Cardiac fibroblast (primary cell): ENCODE measurements at regions not wholly inside any gene's neighbourhood (a gene's known extent, or its start where the extent isn't known, plus 50 kb on each side); places are given as distances from the start of the nearest gene placed in this dataset.
"Not testable (repeated sequence)": the region's sequence is repeated elsewhere in the genome, so short reads cannot be mapped to it uniquely, and the experiment has no call there.

Experiments used
- DNase-seq, 2 donors: peaks; one replicate each; pipeline versions ENCODE4 v3.0.0 to v3.0.0-alpha.2; 2010; ENCODE audit warnings: low read depth in 2 of 2
- H3K4me3 ChIP-seq, 2 donors: replicated peaks in 1 of 2; 1 replicate in 1 of 2; 2 replicates in 1 of 2; pipeline ENCODE4 v1.5.1; 2011; ENCODE audit warnings: low read depth in 2 of 2, low read length in 2 of 2, mild to moderate bottlenecking in 2 of 2, moderate library complexity in 1 of 2
- TF ChIP-seq, protein P1 (sequence below): IDR thresholded peaks from one replicate; pipeline ENCODE4 v1.5.1; 2011; ENCODE audit warnings: low read depth, mild to moderate bottlenecking, low read length, inconsistent platforms

DNA sequence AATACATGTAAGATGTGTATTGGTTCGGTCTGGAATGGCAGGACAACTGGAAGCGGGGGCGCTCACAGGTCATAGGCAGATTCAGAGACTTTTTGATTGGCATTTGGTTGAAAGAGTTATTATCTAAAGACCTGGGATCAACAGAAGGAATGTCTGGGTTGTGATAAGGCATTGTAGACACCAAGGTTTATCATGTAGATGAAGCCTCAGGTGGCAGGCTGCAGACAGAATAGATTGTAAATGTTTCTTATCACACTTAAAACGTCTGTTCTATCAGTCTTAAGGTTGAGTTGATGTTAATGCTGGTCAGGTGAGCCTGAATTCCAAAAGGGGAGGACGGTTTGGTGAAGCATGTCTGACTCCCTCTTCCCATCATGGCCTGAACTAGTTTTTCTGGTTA lies 295.9 kb upstream of the PROK2 start:
- no peak overlapping the region for H3K4me3 ChIP-seq
- DNase-seq = no peak
- TF ChIP-seq, protein P1, sequence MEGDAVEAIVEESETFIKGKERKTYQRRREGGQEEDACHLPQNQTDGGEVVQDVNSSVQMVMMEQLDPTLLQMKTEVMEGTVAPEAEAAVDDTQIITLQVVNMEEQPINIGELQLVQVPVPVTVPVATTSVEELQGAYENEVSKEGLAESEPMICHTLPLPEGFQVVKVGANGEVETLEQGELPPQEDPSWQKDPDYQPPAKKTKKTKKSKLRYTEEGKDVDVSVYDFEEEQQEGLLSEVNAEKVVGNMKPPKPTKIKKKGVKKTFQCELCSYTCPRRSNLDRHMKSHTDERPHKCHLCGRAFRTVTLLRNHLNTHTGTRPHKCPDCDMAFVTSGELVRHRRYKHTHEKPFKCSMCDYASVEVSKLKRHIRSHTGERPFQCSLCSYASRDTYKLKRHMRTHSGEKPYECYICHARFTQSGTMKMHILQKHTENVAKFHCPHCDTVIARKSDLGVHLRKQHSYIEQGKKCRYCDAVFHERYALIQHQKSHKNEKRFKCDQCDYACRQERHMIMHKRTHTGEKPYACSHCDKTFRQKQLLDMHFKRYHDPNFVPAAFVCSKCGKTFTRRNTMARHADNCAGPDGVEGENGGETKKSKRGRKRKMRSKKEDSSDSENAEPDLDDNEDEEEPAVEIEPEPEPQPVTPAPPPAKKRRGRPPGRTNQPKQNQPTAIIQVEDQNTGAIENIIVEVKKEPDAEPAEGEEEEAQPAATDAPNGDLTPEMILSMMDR = no peak

DNA sequence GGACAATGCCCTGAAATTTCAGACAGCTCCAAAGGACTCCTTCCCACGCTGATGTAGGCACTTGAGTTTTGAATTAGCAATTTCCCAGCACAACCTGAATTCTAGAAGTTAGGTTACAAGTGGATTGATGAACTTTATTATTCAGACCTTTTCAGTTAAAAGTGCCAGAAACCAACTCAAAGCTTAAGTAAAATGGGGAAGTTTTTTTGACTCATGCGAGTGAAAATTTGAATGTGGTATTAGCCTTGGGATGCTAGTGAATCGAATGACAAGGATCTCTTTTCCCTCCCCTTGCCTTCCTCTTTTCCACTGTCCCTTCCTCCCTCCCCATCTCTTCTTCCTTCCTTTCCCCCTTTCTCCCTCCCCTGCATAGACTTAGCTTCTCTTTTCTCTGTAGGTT lies 295.1 kb upstream of the PROK2 start:
- no peak for DNase-seq
- TF ChIP-seq, protein P1 = no peak
- no peak overlapping the region for H3K4me3 ChIP-seq

DNA sequence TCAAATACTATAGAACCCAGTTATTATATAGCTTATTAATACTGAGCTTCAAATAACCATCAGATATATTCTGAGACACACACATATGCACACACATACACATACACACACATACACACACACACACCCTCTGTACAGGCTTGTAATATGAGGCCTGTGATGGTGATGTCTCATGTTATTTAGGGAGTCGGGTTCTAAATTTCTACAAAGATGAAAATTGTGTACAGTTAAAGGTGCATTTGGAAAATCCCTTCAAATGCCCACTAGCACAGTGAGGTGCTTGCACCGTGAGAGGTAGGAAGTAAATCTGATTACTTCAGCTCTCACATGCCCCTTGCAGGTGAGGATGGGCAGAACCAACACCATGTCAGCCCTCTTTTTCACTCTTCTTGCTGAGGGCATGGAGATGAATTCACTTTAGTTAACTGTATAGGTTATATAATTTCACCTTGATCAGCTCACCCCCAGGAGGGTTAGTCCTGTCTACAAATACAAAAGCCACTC lies 294.5 kb upstream of the PROK2 start:
- H3K4me3 ChIP-seq = no peak overlapping the region
- DNase-seq = no peak
- TF ChIP-seq, protein P1 = no peak

DNA sequence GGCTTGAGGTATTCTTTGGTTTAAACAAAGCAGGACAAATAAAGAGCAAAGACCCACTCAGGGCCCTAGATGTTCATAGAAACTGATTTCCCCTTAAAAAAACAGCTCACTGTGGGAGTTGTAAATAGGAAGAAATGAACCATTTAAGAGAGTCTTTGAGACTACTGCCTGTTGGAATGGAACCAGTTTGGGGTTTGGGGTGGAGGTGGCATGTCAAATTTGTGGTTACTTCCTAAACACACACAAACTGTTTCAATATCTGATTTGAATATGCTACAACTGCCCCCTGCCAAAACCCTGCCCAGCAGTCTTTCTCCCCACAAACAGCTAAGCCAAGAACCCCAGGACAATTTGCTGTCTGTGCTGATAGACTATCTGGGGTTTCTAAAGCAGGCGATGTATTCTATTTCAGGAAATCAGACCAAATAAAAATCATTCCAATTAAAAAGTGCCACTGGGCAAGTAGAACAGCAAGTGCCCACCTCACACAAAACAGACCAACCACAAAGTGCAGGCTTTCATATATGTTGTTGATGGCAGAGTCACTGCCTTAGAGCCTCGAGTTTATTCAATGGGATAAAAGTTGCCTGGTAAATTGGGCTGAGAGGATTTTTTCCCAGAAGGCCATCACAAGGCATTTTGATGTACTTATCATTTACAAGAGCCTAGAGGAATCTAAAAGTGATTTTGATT lies 293.9 kb upstream of the PROK2 start:
- H3K4me3 ChIP-seq = no peak overlapping the region
- DNase-seq = peak in 1 of 2 donors; percentile 14
- TF ChIP-seq, protein P1 = no peak

DNA sequence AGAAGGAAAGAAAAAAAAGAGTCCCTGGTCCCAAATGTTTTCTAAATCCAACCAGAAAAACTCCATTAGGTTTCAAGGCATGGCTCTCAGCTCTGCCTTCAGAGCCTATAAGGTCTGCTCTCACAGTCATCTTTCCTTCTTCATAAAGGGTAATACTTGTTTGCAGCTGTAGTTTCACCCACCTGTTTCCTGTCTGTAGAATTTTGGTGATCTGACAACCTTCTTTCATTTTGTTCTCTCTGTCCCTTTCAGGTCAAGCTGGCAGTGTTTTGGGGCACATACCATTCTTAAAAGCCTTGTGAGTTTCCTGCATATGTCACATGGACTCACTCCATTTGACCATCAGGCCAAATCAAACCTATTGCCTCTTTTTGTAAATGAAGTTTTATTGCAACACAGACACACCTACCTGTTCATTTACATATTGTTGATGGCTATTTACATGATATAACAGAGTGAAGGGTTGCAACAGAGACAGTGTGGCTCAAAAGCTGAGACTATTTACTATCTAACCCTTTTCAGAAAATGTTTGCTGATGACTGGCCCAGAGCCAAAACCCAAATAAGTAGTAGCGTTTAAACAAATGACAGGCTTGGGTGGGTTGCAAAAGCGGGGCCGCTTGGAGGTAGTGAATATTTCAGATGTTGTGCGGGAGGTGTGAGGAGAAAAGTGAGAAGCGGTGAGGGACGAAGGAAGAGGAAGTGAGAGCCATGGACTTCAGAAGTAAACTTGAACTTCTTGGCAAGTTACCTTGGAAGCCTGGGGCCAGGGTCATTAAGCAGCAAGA lies 292.7 kb upstream of the PROK2 start:
- no peak for DNase-seq
- TF ChIP-seq, protein P1 = no peak
- H3K4me3 ChIP-seq = no peak overlapping the region

DNA sequence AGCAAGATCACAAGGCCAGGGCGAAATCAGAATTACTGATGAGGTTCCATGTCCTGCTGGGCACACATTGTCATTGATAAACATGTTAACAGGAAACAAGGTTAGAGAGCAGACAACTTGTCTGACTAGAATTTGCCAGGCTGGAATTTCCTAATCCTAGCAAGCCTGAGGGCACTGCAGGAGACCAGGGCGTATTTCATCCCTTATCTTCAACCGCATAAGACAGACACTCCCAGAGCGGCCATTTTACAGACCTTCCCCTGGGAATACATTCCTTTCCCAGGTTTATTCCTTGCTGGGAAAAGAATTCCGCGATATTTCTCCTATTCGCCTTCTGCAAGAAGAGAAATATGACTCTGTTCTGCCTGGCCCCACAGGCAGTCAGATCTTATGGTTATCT lies 290.9 kb upstream of the PROK2 start:
- DNase-seq, H3K4me3 ChIP-seq: not testable (repeated sequence)

DNA sequence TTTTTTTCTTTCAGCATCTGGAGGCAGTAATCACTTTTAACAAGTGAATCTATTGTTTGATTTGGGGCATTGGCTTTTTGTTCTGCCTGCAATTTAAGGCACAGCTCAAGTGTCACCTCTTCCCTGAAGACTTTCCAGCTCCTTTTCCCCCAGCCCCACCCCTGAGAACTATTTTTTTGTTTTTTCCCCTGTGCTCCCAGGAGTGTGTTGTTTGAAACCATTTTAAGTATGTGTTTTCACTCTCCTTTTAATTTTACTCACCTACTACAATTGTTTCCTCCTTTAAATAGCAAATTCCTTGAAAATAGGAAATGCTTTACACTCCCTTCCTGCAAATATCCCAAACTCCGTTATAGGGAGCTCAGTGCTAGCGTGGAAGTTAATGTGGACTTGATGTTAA lies 286.7 kb upstream of the PROK2 start:
- TF ChIP-seq, protein P1 = no peak
- no peak for DNase-seq
- no peak overlapping the region for H3K4me3 ChIP-seq
